Fibroblast of villous mesenchyme (primary cell): ENCODE measurements at regions not wholly inside any gene's neighbourhood (a gene's known extent, or its start where the extent isn't known, plus 50 kb on each side); places are given as distances from the start of the nearest gene placed in this dataset.

Experiments used
- DNase-seq: peaks from one replicate; pipeline ENCODE4 v3.0.0-alpha.2; 2010; ENCODE audit warnings: low read depth
- H3K4me3 ChIP-seq: 2 replicates; pipeline ENCODE4 v1.5.1; 2011; ENCODE audit warnings: low read depth, mild to moderate bottlenecking, low read length
- TF ChIP-seq, protein P1 (sequence below): IDR thresholded peaks from 2 replicates; pipeline ENCODE4 v1.5.1; 2012; ENCODE audit warnings: low read depth, mild to moderate bottlenecking, low read length; ENCODE audit not compliant: insufficient read depth

DNA sequence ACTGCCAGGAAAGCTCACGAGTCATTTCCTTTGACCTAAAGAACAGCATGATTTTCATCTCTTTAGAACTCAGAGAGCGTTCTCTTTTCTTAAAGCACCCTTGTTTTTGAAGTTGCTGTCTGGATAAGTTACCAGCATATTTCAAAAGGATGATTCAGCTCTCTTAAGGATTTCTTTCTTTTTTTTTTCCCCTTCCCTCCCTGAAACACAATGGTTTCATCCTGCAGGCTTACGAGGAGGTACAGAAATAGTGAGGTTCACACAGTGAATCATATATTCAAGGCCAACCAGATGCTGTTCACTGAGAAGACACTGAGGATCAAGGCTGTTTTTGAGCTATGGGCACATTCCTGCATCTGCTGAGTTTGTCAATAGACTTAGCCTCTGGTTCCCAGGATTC is 257.2 kb downstream of the KIF4B start:
- TF ChIP-seq, protein P1, sequence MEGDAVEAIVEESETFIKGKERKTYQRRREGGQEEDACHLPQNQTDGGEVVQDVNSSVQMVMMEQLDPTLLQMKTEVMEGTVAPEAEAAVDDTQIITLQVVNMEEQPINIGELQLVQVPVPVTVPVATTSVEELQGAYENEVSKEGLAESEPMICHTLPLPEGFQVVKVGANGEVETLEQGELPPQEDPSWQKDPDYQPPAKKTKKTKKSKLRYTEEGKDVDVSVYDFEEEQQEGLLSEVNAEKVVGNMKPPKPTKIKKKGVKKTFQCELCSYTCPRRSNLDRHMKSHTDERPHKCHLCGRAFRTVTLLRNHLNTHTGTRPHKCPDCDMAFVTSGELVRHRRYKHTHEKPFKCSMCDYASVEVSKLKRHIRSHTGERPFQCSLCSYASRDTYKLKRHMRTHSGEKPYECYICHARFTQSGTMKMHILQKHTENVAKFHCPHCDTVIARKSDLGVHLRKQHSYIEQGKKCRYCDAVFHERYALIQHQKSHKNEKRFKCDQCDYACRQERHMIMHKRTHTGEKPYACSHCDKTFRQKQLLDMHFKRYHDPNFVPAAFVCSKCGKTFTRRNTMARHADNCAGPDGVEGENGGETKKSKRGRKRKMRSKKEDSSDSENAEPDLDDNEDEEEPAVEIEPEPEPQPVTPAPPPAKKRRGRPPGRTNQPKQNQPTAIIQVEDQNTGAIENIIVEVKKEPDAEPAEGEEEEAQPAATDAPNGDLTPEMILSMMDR: no peak
- DNase-seq: no peak
- H3K4me3 ChIP-seq: no peak overlapping the region

DNA sequence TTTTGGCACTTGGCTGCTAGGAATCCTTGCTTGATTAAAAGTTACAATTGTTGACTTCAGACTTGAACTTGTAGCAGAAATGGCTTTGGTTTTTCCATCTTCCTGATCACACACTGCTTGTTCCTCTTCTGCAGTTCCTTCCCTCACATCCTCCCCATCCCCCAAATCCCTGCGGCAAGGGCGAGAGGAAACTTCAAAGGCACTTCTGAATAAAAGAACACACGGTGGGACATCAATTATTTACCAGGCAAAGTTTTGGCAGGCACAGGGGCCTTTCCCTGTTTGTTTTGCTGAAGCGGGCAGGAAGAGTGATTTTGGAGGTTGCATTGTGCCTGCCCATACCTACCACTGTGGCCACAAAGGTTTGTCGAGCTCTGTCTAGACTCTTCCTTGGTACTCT is 260.9 kb downstream of the KIF4B start:
- H3K4me3 ChIP-seq: no peak overlapping the region
- DNase-seq: no peak
- TF ChIP-seq, protein P1: no peak

DNA sequence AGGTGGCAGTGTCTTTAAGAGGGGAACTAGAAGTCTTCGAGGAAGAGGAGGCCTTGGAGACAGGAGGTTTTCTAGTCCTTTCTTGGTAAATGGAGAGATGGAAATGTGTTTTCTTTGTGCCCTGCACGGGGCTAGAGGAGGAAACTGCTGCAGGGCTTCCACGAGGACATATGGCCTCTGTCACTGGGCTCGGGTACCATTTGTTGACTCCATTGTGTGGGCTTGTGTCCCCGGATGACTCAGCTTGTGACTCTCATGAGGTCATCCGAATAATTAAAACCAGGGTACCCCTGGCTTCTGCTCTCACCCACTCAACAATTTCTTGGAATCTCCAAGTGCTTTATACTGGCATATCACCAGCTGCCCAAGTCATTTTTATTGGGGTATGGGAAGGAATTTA is 261.7 kb downstream of the KIF4B start:
- TF ChIP-seq, protein P1: no peak
- no peak for DNase-seq
- no peak overlapping the region for H3K4me3 ChIP-seq

DNA sequence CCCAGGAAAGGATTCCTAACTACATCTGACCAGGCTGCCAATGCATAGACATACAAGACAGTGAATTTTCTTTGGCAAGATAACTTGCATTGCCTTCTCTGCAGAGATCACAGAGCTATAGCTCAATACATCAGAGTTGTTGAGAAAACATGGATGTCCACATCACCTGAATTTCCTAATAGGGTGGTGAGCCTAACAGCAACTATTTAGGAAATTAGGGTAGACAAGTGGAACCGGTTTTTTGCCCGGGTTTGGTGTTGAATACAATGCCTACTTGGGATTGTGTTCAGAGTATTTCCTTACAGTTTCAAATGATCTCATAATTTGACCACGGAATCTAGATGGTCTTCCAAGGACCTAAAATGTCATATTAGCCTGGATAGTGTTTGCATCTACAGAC is 262.7 kb downstream of the KIF4B start:
- no peak for DNase-seq

DNA sequence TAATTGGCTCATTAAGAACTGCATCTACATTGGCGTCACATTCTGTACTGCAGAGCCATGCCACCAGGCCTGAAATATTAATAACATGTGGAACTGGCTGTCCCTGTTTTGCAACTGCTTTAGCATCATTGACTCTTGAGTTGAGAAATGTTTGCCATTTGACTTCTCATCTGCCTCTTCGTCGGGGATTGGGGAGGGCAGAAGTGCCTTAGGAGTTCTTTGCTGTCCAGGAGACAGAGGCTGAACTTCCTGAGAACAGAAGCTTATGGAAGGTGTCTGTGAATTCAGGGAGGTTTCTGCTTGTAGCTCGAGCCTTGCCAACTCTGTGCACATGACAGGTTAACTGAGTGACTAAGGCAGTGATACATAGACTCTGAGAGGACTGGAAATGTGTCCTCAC is 265.0 kb downstream of the KIF4B start:
- DNase-seq: no peak
- TF ChIP-seq, protein P1: no peak
- H3K4me3 ChIP-seq: no peak overlapping the region

More for the DNA sequence above, 262.7 kb downstream of the KIF4B start:
- TF ChIP-seq, protein P1: no peak
- H3K4me3 ChIP-seq: no peak overlapping the region

DNA sequence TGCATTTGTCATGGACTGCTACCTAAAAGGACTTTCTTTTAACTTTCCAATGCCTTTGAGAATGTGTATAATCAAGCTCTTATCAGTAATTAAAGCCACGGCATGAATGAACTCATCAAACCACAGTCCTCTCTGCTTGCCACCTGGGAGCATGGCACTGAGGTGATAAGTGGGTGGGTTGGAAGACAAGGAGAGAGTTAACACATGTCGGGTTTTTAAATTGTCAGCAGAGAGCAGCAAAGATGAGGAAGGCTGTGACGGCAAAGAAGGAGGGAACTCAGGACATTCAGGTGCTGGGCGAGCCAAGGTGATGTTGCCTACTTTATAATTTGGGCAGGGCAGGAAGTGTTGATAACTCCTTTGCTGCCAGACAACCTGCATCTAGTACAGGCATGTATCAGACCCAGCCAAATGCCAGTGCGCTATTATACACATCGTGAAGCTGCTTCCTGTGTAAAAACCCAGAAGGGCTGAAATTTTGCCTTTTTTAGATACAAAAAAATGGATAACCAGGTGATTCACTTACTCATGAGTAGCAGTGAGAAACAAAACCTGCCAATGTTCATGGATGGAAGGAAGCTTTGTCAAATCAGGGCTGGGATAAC is 269.1 kb downstream of the KIF4B start:
- no peak for DNase-seq
- TF ChIP-seq, protein P1: no peak
- H3K4me3 ChIP-seq: no peak overlapping the region

DNA sequence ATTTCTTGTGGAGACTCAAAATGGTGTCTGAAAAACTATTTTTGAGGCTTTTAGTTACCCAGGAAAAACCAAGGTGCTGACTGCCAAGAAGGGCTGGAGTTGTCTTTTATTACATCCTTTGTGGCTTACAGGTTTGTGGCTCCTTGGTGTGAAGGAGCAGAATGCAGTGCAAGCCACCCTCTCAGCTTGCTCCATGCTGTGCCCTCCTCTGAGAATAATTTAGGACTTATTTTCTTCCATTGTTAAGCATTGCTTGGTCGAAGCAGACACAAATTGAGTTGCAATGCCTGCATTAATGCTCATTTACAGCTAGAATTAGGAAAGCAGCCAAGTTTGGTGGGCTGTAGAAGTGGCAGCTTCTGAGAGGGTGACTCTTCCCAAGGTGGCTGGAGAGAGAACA is 272.2 kb downstream of the KIF4B start:
- no peak overlapping the region for H3K4me3 ChIP-seq
- DNase-seq: no peak
- TF ChIP-seq, protein P1: no peak
